Spleen (tissue), 7 donors: ENCODE measurements at regions not wholly inside any gene's neighbourhood (a gene's known extent, or its start where the extent isn't known, plus 50 kb on each side); places are given as distances from the start of the nearest gene placed in this dataset.

Experiments
- CTCF ChIP-seq, 11 experiments: fragments of 200-600 bp in 7 of 11; fragments of 450-650 bp in 4 of 11; sonication (generic) in 4 of 11; IDR thresholded peaks in 8 of 11; conservative IDR thresholded peaks in 3 of 11; 1 replicate in 7 of 11; 2 replicates in 4 of 11; pipeline versions ENCODE4 v1.4.0 to v1.8.0; 2016 to 2021; ENCODE audit warnings: antibody characterized with exemption in 11 of 11, inconsistent platforms in 4 of 11, mild to moderate bottlenecking in 1 of 11
- POLR2A ChIP-seq, 3 donors: fragments of 450-650 bp; IDR thresholded peaks; one replicate each; pipeline ENCODE4 v1.5.1; 2017; ENCODE audit warnings: antibody characterized with exemption in 3 of 3, mild to moderate bottlenecking in 1 of 3
- POLR2AphosphoS5 ChIP-seq, 3 donors: sonication (generic); formaldehyde crosslinking; IDR thresholded peaks; one replicate each; pipeline ENCODE4 v1.5.1; 2017; ENCODE audit warnings: antibody characterized with exemption in 3 of 3
- donor health status: DM: no; HTN: no; CAD: no; lungs with moderate emphysema.
- donor health status: DM: no; HTN: no; CAD: no.
- donor health status: DM: no; HTN: no; CAD: no.

DNA sequence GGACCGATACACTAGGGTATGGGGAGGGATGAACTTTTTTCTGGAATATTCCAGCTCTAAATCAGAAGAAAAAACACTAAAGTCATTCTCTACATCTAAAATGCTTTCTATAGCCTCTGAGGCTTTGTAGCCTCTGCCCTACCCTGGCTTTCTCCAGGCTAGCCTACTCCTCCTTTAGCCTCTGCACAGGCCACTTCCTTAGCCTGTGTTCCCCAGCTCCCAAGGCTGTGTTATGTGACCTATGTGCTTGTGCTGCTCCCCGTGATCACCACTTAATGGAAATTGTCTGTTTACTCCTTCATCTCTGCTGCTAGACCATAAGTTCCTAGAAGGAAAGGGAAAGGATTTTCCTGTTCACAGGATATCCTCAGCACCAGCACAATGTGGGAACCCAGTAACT lies 92.8 kb downstream of the SEC16B start:
- no peak for TF ChIP-seq CTCF (IDR thresholded peaks at IDR 0.05 in 8 of 11, conservative IDR thresholded peaks at IDR 0.05 in 3 of 11)
- TF ChIP-seq POLR2AphosphoS5 (IDR thresholded peaks at IDR 0.05), result peak in 1 of 3 donors; percentile 28
- TF ChIP-seq POLR2A (IDR thresholded peaks at IDR 0.05), result no peak
